ENCODE measurements at regions not wholly inside any gene's neighbourhood (a gene's known extent, or its start where the extent isn't known, plus 50 kb on each side); places are given as distances from the start of the nearest gene placed in this dataset.

DNA sequence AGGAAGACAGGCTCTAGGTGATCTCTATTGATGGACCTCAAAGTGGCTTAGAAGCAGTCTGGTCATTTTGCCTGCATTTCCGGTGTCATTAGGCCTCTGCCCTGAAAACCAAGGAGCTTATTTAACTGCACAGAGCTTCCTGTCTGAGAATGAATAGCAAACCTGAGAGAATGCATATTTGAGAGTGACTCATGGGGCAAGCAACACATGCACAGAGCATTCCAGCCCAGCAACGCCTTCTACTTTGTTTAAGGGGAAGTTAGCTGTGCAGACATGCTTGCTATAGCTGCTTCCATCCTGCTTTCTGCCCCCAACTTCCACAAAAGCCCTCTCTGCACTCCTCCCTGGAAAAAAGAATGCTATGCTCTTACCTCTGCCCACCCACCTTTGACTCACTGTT lies 232.8 kb downstream of the GRB14 start:
- TF ChIP-seq, protein P1, sequence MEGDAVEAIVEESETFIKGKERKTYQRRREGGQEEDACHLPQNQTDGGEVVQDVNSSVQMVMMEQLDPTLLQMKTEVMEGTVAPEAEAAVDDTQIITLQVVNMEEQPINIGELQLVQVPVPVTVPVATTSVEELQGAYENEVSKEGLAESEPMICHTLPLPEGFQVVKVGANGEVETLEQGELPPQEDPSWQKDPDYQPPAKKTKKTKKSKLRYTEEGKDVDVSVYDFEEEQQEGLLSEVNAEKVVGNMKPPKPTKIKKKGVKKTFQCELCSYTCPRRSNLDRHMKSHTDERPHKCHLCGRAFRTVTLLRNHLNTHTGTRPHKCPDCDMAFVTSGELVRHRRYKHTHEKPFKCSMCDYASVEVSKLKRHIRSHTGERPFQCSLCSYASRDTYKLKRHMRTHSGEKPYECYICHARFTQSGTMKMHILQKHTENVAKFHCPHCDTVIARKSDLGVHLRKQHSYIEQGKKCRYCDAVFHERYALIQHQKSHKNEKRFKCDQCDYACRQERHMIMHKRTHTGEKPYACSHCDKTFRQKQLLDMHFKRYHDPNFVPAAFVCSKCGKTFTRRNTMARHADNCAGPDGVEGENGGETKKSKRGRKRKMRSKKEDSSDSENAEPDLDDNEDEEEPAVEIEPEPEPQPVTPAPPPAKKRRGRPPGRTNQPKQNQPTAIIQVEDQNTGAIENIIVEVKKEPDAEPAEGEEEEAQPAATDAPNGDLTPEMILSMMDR (IDR thresholded peaks at IDR 0.05) = no peak
- TF ChIP-seq EP300 (IDR thresholded peaks at IDR 0.05) (no peak), POLR2AphosphoS5 (IDR thresholded peaks at IDR 0.05) (no peak), POLR2A (IDR thresholded peaks at IDR 0.05; ENCODE audit: low read depth) (no peak)
- no peak for DNase-seq (ENCODE audit: extremely low spot score)
- WGBS = 22% methylated on average over 2 of the region's 2 CpGs
- no peaks in the 10 kb centered on the region for H3K27me3 ChIP-seq
- H3K4me3 ChIP-seq = no peak overlapping the region
- intact Hi-C loops (cut with DNase I) = no loop called here
- no peaks in the 10 kb centered on the region for H3K9me3 ChIP-seq
- H3K27ac ChIP-seq (replicated peaks in 1 of 4) = no peak overlapping the region
- H3K4me1 ChIP-seq = peaks cover 0 to 10% (median 4%) of the 10 kb centered on the region in 4 donors
- no peaks in the 10 kb centered on the region for H3K36me3 ChIP-seq

DNA sequence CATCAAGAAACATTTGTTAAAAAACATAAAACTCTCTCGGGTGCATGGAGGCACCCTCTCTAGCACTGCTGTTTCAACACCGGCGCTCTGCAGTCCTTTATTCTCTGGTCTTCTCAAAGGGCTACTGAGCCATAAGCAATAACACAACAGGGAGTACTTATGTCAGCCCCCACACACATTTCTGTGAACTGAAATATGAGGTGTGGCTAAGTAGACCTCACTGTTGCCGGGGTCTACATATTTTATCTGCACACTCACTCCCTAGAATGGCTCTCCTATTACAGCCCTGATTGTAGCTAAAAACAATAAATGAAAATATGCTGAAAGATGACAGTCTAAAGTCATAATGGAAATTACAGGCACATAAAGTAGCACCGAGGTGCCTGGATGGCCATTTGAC lies 235.1 kb downstream of the GRB14 start:
- H3K4me3 ChIP-seq = no peak overlapping the region
- no peak for DNase-seq (ENCODE audit: extremely low spot score)
- H3K4me1 ChIP-seq = peaks cover 0 to 10% (median 4%) of the 10 kb centered on the region in 4 donors
- no peaks in the 10 kb centered on the region for H3K27me3 ChIP-seq
- no peak overlapping the region for H3K27ac ChIP-seq (replicated peaks in 1 of 4)
- no peak for TF ChIP-seq POLR2AphosphoS5 (IDR thresholded peaks at IDR 0.05)
- no peak for TF ChIP-seq EP300 (IDR thresholded peaks at IDR 0.05)
- no peaks in the 10 kb centered on the region for H3K9me3 ChIP-seq
- 85% methylated on average over 5 of the region's 5 CpGs for WGBS
- intact Hi-C loops (cut with DNase I) = no loop called here
- H3K36me3 ChIP-seq = no peaks in the 10 kb centered on the region

- intact Hi-C loops (cut with DNase I) = no loop called here
- H3K4me3 ChIP-seq = no peak overlapping the region
- H3K4me1 ChIP-seq = peaks cover 0 to 10% (median 4%) of the 10 kb centered on the region in 4 donors
- TF ChIP-seq POLR2AphosphoS5 (IDR thresholded peaks at IDR 0.05) = no peak
- no peak for TF ChIP-seq EP300 (IDR thresholded peaks at IDR 0.05)
- TF ChIP-seq POLR2A (IDR thresholded peaks at IDR 0.05; ENCODE audit: low read depth) = no peak
- TF ChIP-seq, protein P1 (IDR thresholded peaks at IDR 0.05) = no peak
- no peaks in the 10 kb centered on the region for H3K9me3 ChIP-seq
- DNase-seq (ENCODE audit: extremely low spot score) = no peak
- no peaks in the 10 kb centered on the region for H3K36me3 ChIP-seq
- H3K27ac ChIP-seq (replicated peaks in 1 of 4) = no peak overlapping the region
- H3K27me3 ChIP-seq = no peaks in the 10 kb centered on the region
Observed at GRCh38 chr2:164384434-164384833, 236.8 kb downstream of the GRB14 start.

DNA sequence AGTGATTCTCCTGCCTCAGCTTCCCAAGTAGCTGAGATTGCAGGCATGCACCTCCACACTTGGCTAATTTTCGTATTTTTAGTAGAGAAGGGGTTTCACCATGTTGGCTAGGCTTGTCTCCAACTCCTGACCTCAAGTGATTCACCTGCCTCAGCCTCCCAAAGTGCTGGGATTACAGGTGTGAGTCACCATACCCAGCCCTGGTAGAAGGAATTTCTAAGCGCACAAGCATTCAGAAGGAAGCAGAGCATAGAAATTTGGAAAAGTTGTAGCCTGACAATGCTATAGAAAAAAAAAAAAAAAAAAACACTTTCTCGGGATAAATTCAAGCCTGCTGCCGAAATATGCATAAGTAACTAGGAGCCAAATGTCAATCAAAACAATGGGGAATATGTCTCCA lies 249.4 kb downstream of the GRB14 start:
- Histone ChIP-seq H3K27me3 (no peaks in the 10 kb centered on the region), H3K36me3 (no peaks in the 10 kb centered on the region), H3K27ac (replicated peaks in 1 of 4) (no peak overlapping the region), H3K4me1 (peaks cover 0 to 6% (median 0%) of the 10 kb centered on the region in 4 donors), H3K4me3 (no peak overlapping the region), H3K9me3 (no peaks in the 10 kb centered on the region)
- intact Hi-C loops (cut with DNase I) = no loop called here
- no peak for DNase-seq (ENCODE audit: extremely low spot score)
- TF ChIP-seq POLR2AphosphoS5 (IDR thresholded peaks at IDR 0.05) (no peak), EP300 (IDR thresholded peaks at IDR 0.05) (no peak), POLR2A (IDR thresholded peaks at IDR 0.05; ENCODE audit: low read depth) (no peak)
- TF ChIP-seq, protein P1 (IDR thresholded peaks at IDR 0.05) = no peak
- 91% methylated on average over 4 of the region's 4 CpGs for WGBS

- intact Hi-C loops (cut with DNase I) = no loop called here
- Histone ChIP-seq H3K36me3 (no peaks in the 10 kb centered on the region), H3K27me3 (no peaks in the 10 kb centered on the region), H3K4me1 (peaks cover 0 to 6% (median 0%) of the 10 kb centered on the region in 4 donors), H3K9me3 (no peaks in the 10 kb centered on the region), H3K4me3 (no peak overlapping the region), H3K27ac (replicated peaks in 1 of 4) (no peak overlapping the region)
- TF ChIP-seq, protein P1 (IDR thresholded peaks at IDR 0.05) = no peak
- TF ChIP-seq POLR2A (IDR thresholded peaks at IDR 0.05; ENCODE audit: low read depth) (no peak), EP300 (IDR thresholded peaks at IDR 0.05) (no peak), POLR2AphosphoS5 (IDR thresholded peaks at IDR 0.05) (no peak)
- DNase-seq (ENCODE audit: extremely low spot score) = no peak
- 44% methylated on average over 1 of the region's 1 CpG for WGBS
Observed at GRCh38 chr2:164369366-164369765, 251.9 kb downstream of the GRB14 start.

All from esophagus muscularis mucosa (tissue), 4 donors.